ENCODE measurements at regions not wholly inside any gene's neighbourhood (a gene's known extent, or its start where the extent isn't known, plus 50 kb on each side); places are given as distances from the start of the nearest gene placed in this dataset.
A peak's percentile ranks its signal among the peaks of the same experiment; 100 is the strongest.

DNA sequence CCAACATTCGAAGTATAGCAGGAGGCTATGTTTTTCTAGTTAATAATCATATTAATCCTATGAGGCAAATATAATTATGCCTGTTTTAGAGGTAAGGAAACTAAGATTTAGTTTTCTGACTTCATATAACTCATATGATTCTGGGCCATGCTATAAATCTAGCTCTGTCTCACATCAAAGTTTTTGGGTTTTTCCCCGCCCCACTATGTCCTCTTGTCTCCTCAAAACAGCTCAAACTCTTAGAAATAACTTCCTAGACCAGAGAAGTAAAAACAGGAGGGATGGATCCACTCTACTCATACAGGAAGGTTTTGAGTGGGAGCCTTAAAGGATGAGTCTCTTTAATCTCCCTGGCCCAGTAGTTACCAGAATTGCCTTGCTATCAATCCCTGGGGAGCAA, 256.4 kb upstream of the FGGY start:
- no peaks in the 10 kb centered on the region for H3K27me3 ChIP-seq (ENCODE audit: control insufficient read depth, insufficient read depth, low read length)
- intact Hi-C loops (cut with micrococcal nuclease; ENCODE audit: unreplicated experiment) (no loop called here), in situ Hi-C loops (cut with HindIII; ENCODE audit: low pct_unique_long_range_greater_than_20kb, low sequenced_read_pairs) (no loop called here)
- H3K27ac ChIP-seq (ENCODE audit: low read length) = no peak overlapping the region
- ATAC-seq (no peak), DNase-seq (ENCODE audit: low read depth, low spot score) (no peak)
- H3K36me3 ChIP-seq (ENCODE audit: control insufficient read depth, insufficient read depth, low read length) = no peaks in the 10 kb centered on the region
- CTCF ChIA-PET = no interaction called here
- H3K4me1 ChIP-seq (ENCODE audit: control insufficient read depth, insufficient read depth, low read length) = no peaks in the 10 kb centered on the region
- POLR2A ChIA-PET = interaction anchor here (0.7 kb wide), 1 partner anchor 625 kb away, joined by 5 read pairs; no protein-coding TSS in a partner anchor
- no peak overlapping the region for H3K4me3 ChIP-seq (ENCODE audit: low read depth in 2 of 2, low read length in 2 of 2)
- BruUV-seq (replicated peaks) = no TSS peak
- TF ChIP-seq POLR2AphosphoS5 (IDR thresholded peaks at IDR 0.05; ENCODE audit: low read depth, low read length) (no peak), CTCF (IDR thresholded peaks at IDR 0.05) (no peak), TCF7L2 (IDR thresholded peaks at IDR 0.05; ENCODE audit: low read depth, low read length) (no peak)
- H3K9me3 ChIP-seq (ENCODE audit: control insufficient read depth, insufficient read depth, low read depth, low read length) = no peaks in the 10 kb centered on the region

- no peaks in the 10 kb centered on the region for H3K4me1 ChIP-seq (ENCODE audit: control insufficient read depth, insufficient read depth, low read length)
- POLR2A ChIA-PET = no interaction called here
- H3K27me3 ChIP-seq (ENCODE audit: control insufficient read depth, insufficient read depth, low read length) = no peaks in the 10 kb centered on the region
- H3K4me3 ChIP-seq (ENCODE audit: low read depth in 2 of 2, low read length in 2 of 2) = no peak overlapping the region
- CTCF ChIA-PET = interaction anchor here (0.6 kb wide), 1 partner anchor 181 kb away, joined by 5 read pairs; no protein-coding TSS in a partner anchor
- in situ Hi-C loops (cut with HindIII; ENCODE audit: low pct_unique_long_range_greater_than_20kb, low sequenced_read_pairs) (no loop called here), intact Hi-C loops (cut with micrococcal nuclease; ENCODE audit: unreplicated experiment) (no loop called here)
- no TSS peak for BruUV-seq (replicated peaks)
- no peak overlapping the region for H3K27ac ChIP-seq (ENCODE audit: low read length)
- TF ChIP-seq CTCF (IDR thresholded peaks at IDR 0.05) = peak; percentile 5; the same call in 1 of the 2 replicates
- TF ChIP-seq POLR2AphosphoS5 (IDR thresholded peaks at IDR 0.05; ENCODE audit: low read depth, low read length) = no peak
- TF ChIP-seq TCF7L2 (IDR thresholded peaks at IDR 0.05; ENCODE audit: low read depth, low read length) = no peak
- H3K9me3 ChIP-seq (ENCODE audit: control insufficient read depth, insufficient read depth, low read depth, low read length) = no peaks in the 10 kb centered on the region
- H3K36me3 ChIP-seq (ENCODE audit: control insufficient read depth, insufficient read depth, low read length) = no peaks in the 10 kb centered on the region
- ATAC-seq (no peak), DNase-seq (ENCODE audit: low read depth, low spot score) (no peak)
Measured at GRCh38 chr1:59041646-59042277, 255.1 kb upstream of the FGGY start.

- TF ChIP-seq, protein P1, sequence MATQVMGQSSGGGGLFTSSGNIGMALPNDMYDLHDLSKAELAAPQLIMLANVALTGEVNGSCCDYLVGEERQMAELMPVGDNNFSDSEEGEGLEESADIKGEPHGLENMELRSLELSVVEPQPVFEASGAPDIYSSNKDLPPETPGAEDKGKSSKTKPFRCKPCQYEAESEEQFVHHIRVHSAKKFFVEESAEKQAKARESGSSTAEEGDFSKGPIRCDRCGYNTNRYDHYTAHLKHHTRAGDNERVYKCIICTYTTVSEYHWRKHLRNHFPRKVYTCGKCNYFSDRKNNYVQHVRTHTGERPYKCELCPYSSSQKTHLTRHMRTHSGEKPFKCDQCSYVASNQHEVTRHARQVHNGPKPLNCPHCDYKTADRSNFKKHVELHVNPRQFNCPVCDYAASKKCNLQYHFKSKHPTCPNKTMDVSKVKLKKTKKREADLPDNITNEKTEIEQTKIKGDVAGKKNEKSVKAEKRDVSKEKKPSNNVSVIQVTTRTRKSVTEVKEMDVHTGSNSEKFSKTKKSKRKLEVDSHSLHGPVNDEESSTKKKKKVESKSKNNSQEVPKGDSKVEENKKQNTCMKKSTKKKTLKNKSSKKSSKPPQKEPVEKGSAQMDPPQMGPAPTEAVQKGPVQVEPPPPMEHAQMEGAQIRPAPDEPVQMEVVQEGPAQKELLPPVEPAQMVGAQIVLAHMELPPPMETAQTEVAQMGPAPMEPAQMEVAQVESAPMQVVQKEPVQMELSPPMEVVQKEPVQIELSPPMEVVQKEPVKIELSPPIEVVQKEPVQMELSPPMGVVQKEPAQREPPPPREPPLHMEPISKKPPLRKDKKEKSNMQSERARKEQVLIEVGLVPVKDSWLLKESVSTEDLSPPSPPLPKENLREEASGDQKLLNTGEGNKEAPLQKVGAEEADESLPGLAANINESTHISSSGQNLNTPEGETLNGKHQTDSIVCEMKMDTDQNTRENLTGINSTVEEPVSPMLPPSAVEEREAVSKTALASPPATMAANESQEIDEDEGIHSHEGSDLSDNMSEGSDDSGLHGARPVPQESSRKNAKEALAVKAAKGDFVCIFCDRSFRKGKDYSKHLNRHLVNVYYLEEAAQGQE (IDR thresholded peaks at IDR 0.05; ENCODE audit: insufficient read depth in 1 of 2, low read depth in 2 of 2, low read length in 1 of 2) = no peak
- TF ChIP-seq POLR2AphosphoS5 (IDR thresholded peaks at IDR 0.05; ENCODE audit: low read depth, low read length) (no peak), CTCF (IDR thresholded peaks at IDR 0.05) (no peak), SIN3A (IDR thresholded peaks at IDR 0.05; ENCODE audit: borderline replicate concordance, insufficient read depth, low read depth, low read length) (no peak), TCF7L2 (IDR thresholded peaks at IDR 0.05; ENCODE audit: low read depth, low read length) (no peak)
- no peak overlapping the region for H3K4me3 ChIP-seq (ENCODE audit: low read depth in 2 of 2, low read length in 2 of 2)
- no peaks in the 10 kb centered on the region for H3K4me1 ChIP-seq (ENCODE audit: control insufficient read depth, insufficient read depth, low read length)
- ATAC-seq = no peak; the same call in 1 of the 2 replicates
- no TSS peak for BruUV-seq (replicated peaks)
- in situ Hi-C loops (cut with HindIII; ENCODE audit: low pct_unique_long_range_greater_than_20kb, low sequenced_read_pairs) = no loop called here
- POLR2A ChIA-PET = no interaction called here
- no peak for DNase-seq (ENCODE audit: low read depth, low spot score)
- intact Hi-C loops (cut with micrococcal nuclease; ENCODE audit: unreplicated experiment) = no loop called here
- CTCF ChIA-PET = no interaction called here
- H3K36me3 ChIP-seq (ENCODE audit: control insufficient read depth, insufficient read depth, low read length) = no peaks in the 10 kb centered on the region
- H3K27me3 ChIP-seq (ENCODE audit: control insufficient read depth, insufficient read depth, low read length) = no peaks in the 10 kb centered on the region
- H3K9me3 ChIP-seq (ENCODE audit: control insufficient read depth, insufficient read depth, low read depth, low read length) = no peaks in the 10 kb centered on the region
- H3K27ac ChIP-seq (ENCODE audit: low read length) = no peak overlapping the region
Measured at GRCh38 chr1:59043796-59044195, 253.1 kb upstream of the FGGY start.
